K562 (cell line): ENCODE measurements at regions not wholly inside any gene's neighbourhood (a gene's known extent, or its start where the extent isn't known, plus 50 kb on each side); places are given as distances from the start of the nearest gene placed in this dataset.

Experiments
- ATAC-seq: fragments of 200-7000 bp; cut with Tn5 transposase; 3 replicates; pipeline ENCODE4 v1.9.1; 2020; ENCODE audit warnings: moderate library complexity
- BruUV-seq: library from RNA; stranded (reverse); fragments of 400-500 nt; replicated peaks from 2 replicates; lab custom pipeline; 2021; lab: Mats Ljungman, UMichigan
- CTCF ChIA-PET: fragments of 300-600 bp; formaldehyde crosslinking; extraction: SDS; loops from one replicate; lab custom pipeline; 2021; ENCODE audit warnings: low intra/inter-chr PET ratio; lab: Yijun Ruan, JAX
- POLR2A ChIA-PET: fragments of 300-600, 350-650 bp; sonication (Branson Sonifier 250); formaldehyde crosslinking; extraction: SDS; loops from one replicate; lab custom pipeline; 2021; ENCODE audit warnings: antibody characterized with exemption, inconsistent platforms; lab: Yijun Ruan, JAX
- DNase-seq, 4 experiments: peaks; one replicate each; pipeline versions ENCODE4 v3.0.0 to v3.0.0-alpha.2; 2011 to 2018; ENCODE audit warnings: low spot score in 3 of 4, mixed read lengths in 3 of 4; ENCODE audit errors: extremely low read depth in 1 of 4
- FAIRE-seq: peaks from 2 replicates; lab custom pipeline; 2011; peaks lifted over from hg19 to GRCh38; lab: Jason Lieb, UNC
- H2AFZ ChIP-seq: 2 replicates; pipeline ENCODE4 v1.6.0; 2011; ENCODE audit warnings: low read depth, low read length, control low read depth, inconsistent platforms
- H3K27ac ChIP-seq: fragments of 200-600 bp; 3 replicates; pipeline ENCODE4 v1.8.0; 2011; ENCODE audit warnings: low read depth, mild to moderate bottlenecking, control low read depth, inconsistent platforms, low read length, moderate library complexity, mixed read lengths; ENCODE audit errors: extremely low read depth
- H3K27me3 ChIP-seq, 2 experiments: fragments of 300-600 bp in 1 of 2; 2 replicates in 1 of 2; 3 replicates in 1 of 2; pipeline versions ENCODE4 v1.6.0 to v1.8.0; 2011; ENCODE audit warnings: inconsistent platforms in 2 of 2, low read length in 2 of 2, mild to moderate bottlenecking in 1 of 2, mixed read lengths in 1 of 2, moderate library complexity in 1 of 2; ENCODE audit not compliant: control insufficient read depth in 2 of 2, insufficient read depth in 2 of 2
- H3K36me3 ChIP-seq: fragments of 300-600 bp; 3 replicates; pipeline ENCODE4 v1.8.0; 2011; ENCODE audit warnings: mild to moderate bottlenecking, low read length, inconsistent platforms; ENCODE audit not compliant: control insufficient read depth, insufficient read depth
- H3K4me1 ChIP-seq, 2 experiments: fragments of 200-600 bp in 1 of 2; replicated peaks in 1 of 2; 2 replicates in 1 of 2; 3 replicates in 1 of 2; pipeline versions ENCODE4 v1.5.1 to v1.8.0; 2011; ENCODE audit warnings: inconsistent platforms in 2 of 2, low read length in 2 of 2, mild to moderate bottlenecking in 1 of 2, mixed read lengths in 1 of 2, moderate library complexity in 1 of 2; ENCODE audit not compliant: control insufficient read depth in 2 of 2, insufficient read depth in 2 of 2
- H3K4me2 ChIP-seq: 2 replicates; pipeline ENCODE4 v1.6.1; 2011; ENCODE audit warnings: low read length, control low read depth, inconsistent platforms, mixed read lengths; ENCODE audit not compliant: insufficient read depth
- H3K4me3 ChIP-seq: fragments of 200-600 bp; sonication (generic), shearing (Covaris generic); 2 replicates; pipeline ENCODE4 v1.5.1; 2016; ENCODE audit warnings: control low read depth, inconsistent platforms
- H3K79me2 ChIP-seq: fragments of 200-600 bp; 3 replicates; pipeline ENCODE4 v1.8.0; 2011; ENCODE audit warnings: low read length, inconsistent platforms; ENCODE audit not compliant: control insufficient read depth, insufficient read depth
- H3K9ac ChIP-seq, 2 experiments: 2 replicates each; pipeline versions ENCODE4 v1.6.0 to v1.6.1; 2011; ENCODE audit warnings: low read depth in 2 of 2, low read length in 2 of 2, control low read depth in 1 of 2, inconsistent platforms in 1 of 2, mild to moderate bottlenecking in 1 of 2, mixed read lengths in 1 of 2; ENCODE audit not compliant: insufficient read depth in 1 of 2
- H3K9me1 ChIP-seq: one replicate; pipeline ENCODE4 v1.6.0; 2011; ENCODE audit warnings: inconsistent platforms, mild to moderate bottlenecking, low read length, moderate library complexity; ENCODE audit not compliant: control insufficient read depth, insufficient read depth
- H3K9me3 ChIP-seq: replicated peaks from 2 replicates; pipeline ENCODE4 v1.5.1; 2011; ENCODE audit warnings: low read depth, low read length, inconsistent platforms; ENCODE audit not compliant: control insufficient read depth, insufficient read depth
- H4K20me1 ChIP-seq: replicated peaks from 2 replicates; pipeline ENCODE4 v1.6.1; 2011; ENCODE audit warnings: low read length, inconsistent platforms, mixed read lengths; ENCODE audit not compliant: control insufficient read depth, insufficient read depth
- CREB1 ChIP-seq, 2 experiments: sonication (generic) in 1 of 2; formaldehyde crosslinking in 1 of 2; IDR thresholded peaks; 2 replicates each; pipeline versions ENCODE4 v1.6.1 to v1.8.0; 2012 to 2022; ENCODE audit warnings: inconsistent platforms in 1 of 2, mild to moderate bottlenecking in 1 of 2, missing genetic modification reagents in 1 of 2, moderate library complexity in 1 of 2
- HDAC3 ChIP-seq: fragments of 450-650 bp; IDR thresholded peaks from 2 replicates; pipeline ENCODE4 v1.6.1; 2018; ENCODE audit warnings: borderline replicate concordance, mild to moderate bottlenecking, moderate library complexity; ENCODE audit not compliant: partially characterized antibody
- ZNF584 ChIP-seq: fragments of 200-800 bp; sonication (Bioruptor generic); IDR thresholded peaks from 2 replicates; pipeline ENCODE4 v1.6.1; 2016; ENCODE audit warnings: low read depth, mild to moderate bottlenecking, missing genetic modification characterization, missing compliant biosample characterization
- WGBS: fragments of 100-300 bp; shearing (Covaris generic); methylation state at CpG from one replicate; pipeline ENCODE4 v1.1.6; 2016; ENCODE audit warnings: low coverage, mixed read lengths; ENCODE audit not compliant: insufficient coverage; ENCODE audit errors: missing lambda C conversion rate; 5-methylcytosine and 5-hydroxymethylcytosine counted together
- in situ Hi-C: fragments of 300-500 bp; cut with MboI; formaldehyde crosslinking; loops from 4 replicates; pipeline ENCODE4 v1.15.0; 2018; ENCODE audit warnings: inconsistent platforms, mixed read lengths
- intact Hi-C: fragments of 100-400 bp; cut with micrococcal nuclease; formaldehyde crosslinking; loops from 2 replicates; pipeline ENCODE4 v1.14.2; 2022
- TF ChIP-seq, protein P1 (sequence below), 3 experiments: fragments of 200-800 bp in 1 of 3; sonication (Bioruptor generic) in 1 of 3; sonication (generic) in 1 of 3; formaldehyde crosslinking in 1 of 3; IDR thresholded peaks; 2 replicates each; pipeline versions ENCODE4 v1.6.1 to v1.8.0; 2016 to 2022; ENCODE audit warnings: mild to moderate bottlenecking in 2 of 3, missing compliant biosample characterization in 2 of 3, missing genetic modification characterization in 2 of 3, missing genetic modification reagents in 1 of 3
- TF ChIP-seq, protein P2 (sequence below): fragments of 450-650 bp; IDR thresholded peaks from 2 replicates; pipeline ENCODE4 v1.6.1; 2018; ENCODE audit not compliant: partially characterized antibody

GRCh38 chr10:21039721-21040120, 142.6 kb upstream of the NEBL start:
- Histone ChIP-seq H3K27me3 (no peaks in the 10 kb centered on the region), H3K4me3 (no peak overlapping the region), H4K20me1 (no peaks in the 10 kb centered on the region), H3K27ac (no peak overlapping the region), H3K79me2 (peaks cover 9% of the 10 kb centered on the region; the same call in 1 of the 3 replicates), H3K9ac (no peak overlapping the region), H3K9me3 (no peaks in the 10 kb centered on the region), H2AFZ (no peak overlapping the region), H3K4me1 (peaks cover 8 to 31% of the 10 kb centered on the region in 2 experiments; a peak in 4 of 5 replicates), H3K4me2 (no peak overlapping the region), H3K36me3 (no peaks in the 10 kb centered on the region), H3K9me1 (no peaks in the 10 kb centered on the region)
- ATAC-seq (no peak), FAIRE-seq (no peak), DNase-seq (no peak)
- CTCF ChIA-PET = no interaction called here
- TF ChIP-seq HDAC3 = no peak
- in situ Hi-C loops (no loop called here), intact Hi-C loops (no loop called here)
- POLR2A ChIA-PET = no interaction called here
- 77% methylated on average over 3 of the region's 3 CpGs for WGBS
- no TSS peak for BruUV-seq

GRCh38 chr10:21036757-21037156, 139.6 kb upstream of the NEBL start:
- 45% methylated on average over 4 of the region's 5 CpGs for WGBS
- H3K4me1 ChIP-seq = peaks cover 0 to 6% of the 10 kb centered on the region in 2 experiments; a peak in 3 of 5 replicates
- TF ChIP-seq, protein P1, sequence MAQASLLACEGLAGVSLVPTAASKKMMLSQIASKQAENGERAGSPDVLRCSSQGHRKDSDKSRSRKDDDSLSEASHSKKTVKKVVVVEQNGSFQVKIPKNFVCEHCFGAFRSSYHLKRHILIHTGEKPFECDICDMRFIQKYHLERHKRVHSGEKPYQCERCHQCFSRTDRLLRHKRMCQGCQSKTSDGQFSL (CRISPR knock-in tag; IDR thresholded peaks at IDR 0.05) = no peak
- TF ChIP-seq, protein P1 (tag; IDR thresholded peaks at IDR 0.05) = no peak
- TF ChIP-seq ZNF584 (CRISPR knock-in tag) = no peak
- TF ChIP-seq, protein P2, sequence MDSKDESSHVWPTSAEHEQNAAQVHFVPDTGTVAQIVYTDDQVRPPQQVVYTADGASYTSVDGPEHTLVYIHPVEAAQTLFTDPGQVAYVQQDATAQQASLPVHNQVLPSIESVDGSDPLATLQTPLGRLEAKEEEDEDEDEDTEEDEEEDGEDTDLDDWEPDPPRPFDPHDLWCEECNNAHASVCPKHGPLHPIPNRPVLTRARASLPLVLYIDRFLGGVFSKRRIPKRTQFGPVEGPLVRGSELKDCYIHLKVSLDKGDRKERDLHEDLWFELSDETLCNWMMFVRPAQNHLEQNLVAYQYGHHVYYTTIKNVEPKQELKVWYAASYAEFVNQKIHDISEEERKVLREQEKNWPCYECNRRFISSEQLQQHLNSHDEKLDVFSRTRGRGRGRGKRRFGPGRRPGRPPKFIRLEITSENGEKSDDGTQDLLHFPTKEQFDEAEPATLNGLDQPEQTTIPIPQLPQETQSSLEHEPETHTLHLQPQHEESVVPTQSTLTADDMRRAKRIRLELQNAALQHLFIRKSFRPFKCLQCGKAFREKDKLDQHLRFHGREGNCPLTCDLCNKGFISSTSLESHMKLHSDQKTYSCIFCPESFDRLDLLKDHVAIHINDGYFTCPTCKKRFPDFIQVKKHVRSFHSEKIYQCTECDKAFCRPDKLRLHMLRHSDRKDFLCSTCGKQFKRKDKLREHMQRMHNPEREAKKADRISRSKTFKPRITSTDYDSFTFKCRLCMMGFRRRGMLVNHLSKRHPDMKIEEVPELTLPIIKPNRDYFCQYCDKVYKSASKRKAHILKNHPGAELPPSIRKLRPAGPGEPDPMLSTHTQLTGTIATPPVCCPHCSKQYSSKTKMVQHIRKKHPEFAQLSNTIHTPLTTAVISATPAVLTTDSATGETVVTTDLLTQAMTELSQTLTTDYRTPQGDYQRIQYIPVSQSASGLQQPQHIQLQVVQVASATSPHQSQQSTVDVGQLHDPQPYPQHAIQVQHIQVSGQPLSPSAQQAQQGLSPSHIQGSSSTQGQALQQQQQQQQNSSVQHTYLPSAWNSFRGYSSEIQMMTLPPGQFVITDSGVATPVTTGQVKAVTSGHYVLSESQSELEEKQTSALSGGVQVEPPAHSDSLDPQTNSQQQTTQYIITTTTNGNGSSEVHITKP = peak; percentile 98
- TF ChIP-seq CREB1 (IDR thresholded peaks at IDR 0.05) = no peak
- no peak for TF ChIP-seq CREB1 (CRISPR knock-in tag; IDR thresholded peaks at IDR 0.05)

More at GRCh38 chr10:21036757-21037156, 139.6 kb upstream of the NEBL start:
- Histone ChIP-seq H3K79me2 (peaks cover 2% of the 10 kb centered on the region; the same call in 1 of the 3 replicates), H3K9me3 (no peaks in the 10 kb centered on the region), H3K4me2 (no peak overlapping the region), H4K20me1 (no peaks in the 10 kb centered on the region), H3K27ac (no peak overlapping the region), H3K36me3 (no peaks in the 10 kb centered on the region), H3K9me1 (no peaks in the 10 kb centered on the region), H2AFZ (no peak overlapping the region), H3K4me3 (no peak overlapping the region), H3K9ac (no peak overlapping the region), H3K27me3 (no peaks in the 10 kb centered on the region)
- in situ Hi-C loops (no loop called here), intact Hi-C loops (no loop called here)
- FAIRE-seq (no peak), DNase-seq (no peak), ATAC-seq (no peak)
- CTCF ChIA-PET = no interaction called here
- no TSS peak for BruUV-seq
- POLR2A ChIA-PET = interaction anchor here (0.8 kb wide), 1 partner anchor 12 kb away, joined by 3 read pairs; no protein-coding TSS in a partner anchor
